Neural progenitor cell (in vitro differentiated cells): ENCODE measurements at regions not wholly inside any gene's neighbourhood (a gene's known extent, or its start where the extent isn't known, plus 50 kb on each side); places are given as distances from the start of the nearest gene placed in this dataset.

Experiments used
- EZH2phosphoT487 ChIP-seq: fragments of 200-600 bp; sonication (generic); IDR thresholded peaks from 2 replicates; pipeline ENCODE4 v1.6.1; 2017; ENCODE audit warnings: antibody characterized with exemption
- TF ChIP-seq, protein P1 (sequence below): fragments of 200-600 bp; sonication (generic); IDR thresholded peaks from 2 replicates; pipeline ENCODE4 v1.5.1; 2017; ENCODE audit warnings: antibody characterized with exemption, mild to moderate bottlenecking

DNA sequence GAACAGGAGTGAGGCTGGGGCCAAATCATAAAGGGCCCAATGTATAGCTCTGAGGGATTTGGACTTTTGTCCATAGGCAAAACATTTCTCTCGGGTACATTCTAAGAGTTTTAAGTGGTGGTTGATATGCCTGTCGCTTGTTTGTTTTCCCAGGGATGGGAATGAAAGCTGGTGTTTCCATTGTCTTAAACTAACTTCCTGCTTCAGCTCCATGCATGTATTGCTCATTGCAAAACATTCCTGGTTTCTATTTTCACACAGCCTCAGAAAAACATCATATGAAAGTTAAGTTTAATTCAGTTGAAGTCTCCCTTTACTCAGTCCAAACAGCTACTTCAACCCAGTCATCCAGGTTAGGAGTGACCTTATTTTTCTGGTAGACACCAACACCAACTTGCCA, 235.0 kb downstream of the ACTL7B start:
- TF ChIP-seq, protein P1, sequence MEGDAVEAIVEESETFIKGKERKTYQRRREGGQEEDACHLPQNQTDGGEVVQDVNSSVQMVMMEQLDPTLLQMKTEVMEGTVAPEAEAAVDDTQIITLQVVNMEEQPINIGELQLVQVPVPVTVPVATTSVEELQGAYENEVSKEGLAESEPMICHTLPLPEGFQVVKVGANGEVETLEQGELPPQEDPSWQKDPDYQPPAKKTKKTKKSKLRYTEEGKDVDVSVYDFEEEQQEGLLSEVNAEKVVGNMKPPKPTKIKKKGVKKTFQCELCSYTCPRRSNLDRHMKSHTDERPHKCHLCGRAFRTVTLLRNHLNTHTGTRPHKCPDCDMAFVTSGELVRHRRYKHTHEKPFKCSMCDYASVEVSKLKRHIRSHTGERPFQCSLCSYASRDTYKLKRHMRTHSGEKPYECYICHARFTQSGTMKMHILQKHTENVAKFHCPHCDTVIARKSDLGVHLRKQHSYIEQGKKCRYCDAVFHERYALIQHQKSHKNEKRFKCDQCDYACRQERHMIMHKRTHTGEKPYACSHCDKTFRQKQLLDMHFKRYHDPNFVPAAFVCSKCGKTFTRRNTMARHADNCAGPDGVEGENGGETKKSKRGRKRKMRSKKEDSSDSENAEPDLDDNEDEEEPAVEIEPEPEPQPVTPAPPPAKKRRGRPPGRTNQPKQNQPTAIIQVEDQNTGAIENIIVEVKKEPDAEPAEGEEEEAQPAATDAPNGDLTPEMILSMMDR = no peak
- TF ChIP-seq EZH2phosphoT487 = no peak
